NCI-H2171 (cell line): ENCODE measurements at regions not wholly inside any gene's neighbourhood (a gene's known extent, or its start where the extent isn't known, plus 50 kb on each side); places are given as distances from the start of the nearest gene placed in this dataset.
"Not testable (repeated sequence)": the region's sequence is repeated elsewhere in the genome, so short reads cannot be mapped to it uniquely, and the experiment has no call there.

Source experiments
- DNase-seq: peaks from one replicate; lab custom pipeline; 2025; lab: John Stamatoyannopoulos, UW

GRCh38 chr13:81546294-81546693 is 1205.4 kb upstream of the SPRY2 start:
- not testable (repeated sequence) for DNase-seq

GRCh38 chr13:81540777-81541176 is 1199.9 kb upstream of the SPRY2 start:
- DNase-seq = no peak

DNA sequence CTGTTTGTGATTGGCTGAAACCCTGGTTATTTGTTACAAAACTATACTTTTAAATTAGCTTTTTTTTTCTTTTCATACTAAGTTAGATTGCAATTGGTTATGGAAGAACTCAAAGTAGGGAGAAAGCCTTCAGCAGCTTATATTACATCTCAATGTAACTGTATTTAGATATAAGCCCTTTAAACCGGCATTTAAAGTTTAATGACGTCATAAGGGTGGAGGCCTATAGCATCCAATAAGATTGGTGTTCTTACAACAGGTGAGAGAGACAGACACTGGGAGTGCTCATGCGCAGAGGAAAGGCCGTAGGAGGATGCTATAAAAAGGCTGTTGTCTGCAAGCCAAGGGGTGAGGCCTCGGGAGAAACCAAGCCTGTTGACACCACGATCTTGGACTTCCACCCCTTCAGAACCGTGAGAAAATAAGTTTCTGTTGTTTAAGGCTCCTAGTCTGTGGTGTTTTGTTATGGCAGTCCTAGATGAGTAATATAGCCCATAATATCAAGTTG is 1198.8 kb upstream of the SPRY2 start:
- DNase-seq = no peak

DNA sequence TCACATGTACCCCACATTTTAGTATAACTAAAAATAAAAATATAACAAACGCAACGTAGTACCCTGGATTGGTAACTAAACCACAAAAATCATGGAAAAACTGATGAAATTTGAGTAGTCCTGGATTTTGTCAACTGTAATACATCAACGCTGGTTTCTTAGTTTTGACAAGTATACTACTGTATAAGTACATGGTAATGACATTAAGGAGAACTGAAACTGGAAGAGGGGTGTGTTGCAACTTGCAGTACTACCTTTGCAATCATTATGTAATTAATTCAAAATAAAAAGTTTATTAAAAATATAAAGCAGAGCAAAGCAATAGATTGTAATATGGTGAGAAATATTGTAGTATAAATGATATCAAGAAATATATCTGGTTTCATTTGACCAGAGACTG is 1158.0 kb upstream of the SPRY2 start:
- no peak for DNase-seq

DNA sequence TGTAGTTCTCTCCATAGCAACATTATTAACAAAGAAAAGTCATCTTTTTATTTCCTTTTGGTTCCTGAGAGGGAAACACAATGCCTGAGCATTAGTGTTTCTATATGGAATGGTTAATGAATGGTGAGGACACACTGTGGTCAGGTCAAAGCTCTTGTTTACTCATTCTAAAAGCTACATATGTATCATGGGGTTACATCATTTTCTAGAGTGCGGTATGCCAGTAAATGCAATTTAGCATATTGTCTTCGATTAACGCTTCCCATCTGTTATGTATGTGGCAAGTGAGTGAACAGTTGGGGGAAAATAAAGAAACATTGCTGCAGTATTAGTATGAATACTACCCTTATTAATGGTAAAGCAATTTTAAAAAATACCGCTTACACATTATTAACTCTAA is 1152.2 kb upstream of the SPRY2 start:
- no peak for DNase-seq

DNA sequence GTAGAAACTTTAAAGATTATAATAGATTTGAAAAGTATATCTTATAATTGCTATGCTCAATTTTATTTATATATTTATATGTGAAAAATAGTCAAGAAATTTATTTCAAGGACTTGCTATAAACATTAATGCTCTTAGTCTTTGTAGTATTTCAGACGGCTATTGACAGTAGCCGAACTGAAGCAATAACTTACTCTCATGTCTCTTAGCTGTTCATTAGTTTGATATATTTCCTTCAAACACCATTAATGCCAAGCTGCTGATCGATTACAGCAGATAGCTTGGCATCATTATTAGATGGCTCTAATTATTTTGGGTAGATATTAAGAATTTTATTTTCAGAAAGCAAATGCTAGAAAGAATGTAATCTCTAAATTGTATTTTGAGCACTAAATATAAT is 1151.5 kb upstream of the SPRY2 start:
- DNase-seq = no peak

- DNase-seq = no peak
These were observed 1147.1 kb upstream of the SPRY2 start for GRCh38 chr13:81488021-81488420.

- DNase-seq = no peak
These were observed 1146.2 kb upstream of the SPRY2 start for GRCh38 chr13:81487151-81487550.

GRCh38 chr13:81480634-81481033 is 1139.7 kb upstream of the SPRY2 start:
- DNase-seq = no peak

DNA sequence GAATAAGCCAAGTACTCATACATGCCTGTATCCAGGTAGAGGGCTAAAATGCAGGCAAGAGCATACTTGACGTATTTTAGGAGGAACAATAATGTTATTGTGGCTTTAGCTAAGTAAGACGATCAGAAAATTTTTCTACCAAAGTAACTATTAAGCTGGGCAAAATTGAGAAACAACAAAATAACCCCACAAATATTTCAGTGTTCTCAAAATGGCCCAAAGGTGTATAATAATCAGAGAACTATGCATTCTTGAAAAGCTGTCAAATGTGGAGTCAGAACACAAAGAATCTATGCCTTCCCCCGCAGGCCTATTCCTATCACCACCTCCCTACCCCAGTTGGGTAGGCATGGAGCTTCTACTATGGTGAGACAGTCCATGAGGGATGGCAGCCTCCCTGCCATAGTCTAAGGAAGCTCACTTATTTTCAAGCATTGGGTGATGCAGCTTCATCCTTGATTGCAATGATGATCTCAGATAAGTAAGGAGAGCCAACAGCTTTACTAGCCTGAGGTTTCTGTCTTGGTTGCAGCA is 1132.5 kb upstream of the SPRY2 start:
- DNase-seq = no peak

- no peak for DNase-seq
These were observed 1117.2 kb upstream of the SPRY2 start for GRCh38 chr13:81458170-81458569.

GRCh38 chr13:81446441-81446840 is 1105.5 kb upstream of the SPRY2 start:
- DNase-seq = no peak

- no peak for DNase-seq
These were observed 1102.0 kb upstream of the SPRY2 start for GRCh38 chr13:81442904-81443303.

DNA sequence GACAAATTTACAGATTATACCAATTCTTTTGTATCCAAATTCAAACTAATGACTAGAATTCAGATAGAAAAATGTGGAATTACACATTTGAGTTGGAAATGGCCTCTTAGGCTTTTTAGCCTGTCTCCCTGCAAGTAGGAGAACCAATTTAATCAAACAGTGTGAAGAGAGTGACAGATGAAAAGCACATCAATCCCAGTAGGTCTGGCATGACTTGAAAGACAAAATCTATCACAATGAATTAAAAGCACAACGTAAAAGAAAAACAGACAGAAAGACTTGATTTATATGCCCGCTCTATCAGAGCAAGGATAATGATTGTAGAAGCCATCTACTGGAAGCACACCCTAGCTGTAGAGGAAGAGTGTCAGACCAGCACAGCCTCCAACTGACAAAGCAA is 1084.4 kb upstream of the SPRY2 start:
- DNase-seq = no peak

DNA sequence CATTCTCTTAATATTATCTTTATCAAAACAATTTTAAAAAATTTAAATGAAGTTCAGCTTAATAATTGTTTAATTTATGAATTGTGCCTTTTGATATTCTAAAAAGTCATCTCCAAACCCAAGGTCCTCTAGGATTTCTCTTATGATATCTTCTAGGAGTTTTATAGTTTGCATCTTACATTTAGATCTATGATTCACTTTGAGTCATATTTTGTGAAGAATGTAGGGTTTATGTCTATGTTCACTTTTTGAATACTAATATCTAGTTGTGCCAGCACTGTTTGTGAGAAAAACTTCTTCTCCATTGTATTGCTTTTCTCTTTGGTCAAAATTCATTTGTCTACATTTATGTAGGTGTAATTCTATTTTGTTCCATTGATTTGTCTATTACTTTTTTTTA is 1068.4 kb upstream of the SPRY2 start:
- no peak for DNase-seq

- DNase-seq = no peak
These were observed 1067.7 kb upstream of the SPRY2 start for GRCh38 chr13:81408647-81409046.

DNA sequence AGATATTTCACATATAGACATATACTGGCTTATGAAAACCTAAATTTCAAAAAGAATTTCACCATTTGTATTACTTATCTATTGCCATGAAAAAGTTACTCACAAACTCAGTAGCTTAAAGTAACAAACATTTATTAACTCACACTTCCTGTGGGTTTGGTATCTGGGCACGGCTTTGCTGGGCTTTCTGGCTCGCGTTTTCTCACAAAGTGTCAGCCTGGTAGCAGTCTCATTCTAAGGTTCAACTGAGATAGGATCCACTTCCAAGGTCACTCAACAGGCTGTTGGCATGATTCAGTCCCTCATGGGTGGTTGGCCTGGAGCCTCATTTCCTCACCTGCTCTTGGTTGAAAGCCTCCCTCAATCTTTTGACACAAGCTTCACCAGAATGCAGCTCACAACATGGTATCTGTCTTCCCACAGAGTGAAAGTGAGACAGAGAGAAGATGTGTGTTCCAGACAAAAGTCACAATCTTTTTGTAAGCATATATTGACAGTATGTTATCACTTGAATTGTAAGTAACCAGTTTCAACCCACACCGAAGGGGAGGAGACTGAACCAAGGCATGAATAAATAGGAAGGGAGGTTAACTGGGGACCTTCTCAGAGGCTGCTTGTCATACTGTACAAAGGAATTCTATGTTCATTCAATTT is 1065.8 kb upstream of the SPRY2 start:
- DNase-seq = no peak

GRCh38 chr13:81406022-81406421 is 1065.1 kb upstream of the SPRY2 start:
- no peak for DNase-seq

DNA sequence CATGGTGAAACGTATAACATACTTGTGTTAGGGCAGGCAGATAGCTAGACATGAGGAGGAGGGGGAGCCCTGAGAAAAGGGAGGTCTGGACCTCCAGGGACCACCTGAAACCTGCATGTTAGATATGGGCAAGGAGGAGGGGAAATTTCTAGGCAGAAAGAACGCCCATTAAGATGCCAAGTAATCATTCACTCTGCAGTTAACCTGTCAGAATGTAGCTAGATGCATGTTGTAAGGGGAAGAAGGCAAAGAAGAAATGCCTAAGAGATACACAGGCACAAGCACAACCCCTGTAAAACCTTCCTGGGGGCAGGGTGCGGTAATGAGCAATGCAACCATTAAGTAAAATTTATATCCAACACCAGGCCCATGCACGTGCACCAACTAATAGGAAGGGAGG is 1055.3 kb upstream of the SPRY2 start:
- DNase-seq = no peak

DNA sequence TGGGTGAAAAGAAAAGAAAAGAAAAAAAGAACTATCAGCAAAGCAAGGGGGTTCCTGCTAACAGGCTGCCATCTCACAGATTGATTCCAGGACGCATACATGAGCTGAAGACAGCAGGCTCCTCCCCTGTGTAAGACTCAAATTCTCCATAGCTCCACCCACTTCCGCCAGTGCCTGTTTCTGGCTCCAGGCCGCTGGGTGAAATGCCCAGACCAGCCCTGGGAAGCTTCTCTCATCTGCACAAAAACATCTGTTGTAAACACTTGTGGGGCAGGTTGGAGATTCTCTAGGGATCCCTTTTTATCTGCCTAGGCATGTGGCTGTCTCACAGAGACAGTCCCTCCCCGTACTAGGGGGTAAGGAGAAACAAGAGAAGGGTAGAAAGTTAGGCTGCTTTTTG is 1054.4 kb upstream of the SPRY2 start:
- DNase-seq = peak; percentile 91

DNA sequence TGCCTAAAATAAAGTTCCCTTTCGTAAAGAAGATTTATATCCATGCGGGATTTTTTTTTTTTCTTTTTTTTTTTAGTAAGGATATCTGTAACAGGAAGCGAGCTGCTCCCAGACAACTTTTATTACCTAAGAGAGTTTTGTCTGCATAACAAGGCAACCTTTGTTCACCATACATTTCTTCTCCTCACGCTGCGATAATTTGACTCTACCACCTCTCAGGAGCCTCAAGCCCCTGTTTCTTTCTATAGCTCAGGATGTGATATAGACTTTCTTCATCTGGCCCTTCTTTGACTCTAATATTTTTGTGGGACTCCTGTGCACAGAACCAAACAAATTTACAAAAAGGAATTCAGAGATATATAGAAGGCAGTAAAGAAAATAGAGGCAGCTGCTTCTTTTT is 1053.7 kb upstream of the SPRY2 start:
- DNase-seq = no peak

DNA sequence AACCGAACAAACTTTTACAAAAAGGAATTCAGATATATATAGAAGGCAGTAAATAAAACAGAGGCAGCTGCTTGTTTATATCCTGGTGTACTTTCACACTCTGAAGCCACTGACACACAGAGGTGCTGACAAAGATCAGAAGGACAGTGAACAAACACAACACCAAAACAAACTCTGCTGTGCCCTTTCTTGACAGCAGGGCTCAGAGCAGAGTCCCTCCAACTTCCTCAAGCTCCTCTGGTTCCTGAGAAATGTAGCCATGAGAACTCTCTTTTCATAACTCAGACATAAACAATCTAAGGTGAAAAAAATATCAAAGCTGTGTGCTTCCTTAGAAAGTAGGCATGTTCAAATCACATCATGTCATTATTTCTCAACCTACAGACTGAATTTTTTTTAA is 1052.8 kb upstream of the SPRY2 start:
- no peak for DNase-seq

DNA sequence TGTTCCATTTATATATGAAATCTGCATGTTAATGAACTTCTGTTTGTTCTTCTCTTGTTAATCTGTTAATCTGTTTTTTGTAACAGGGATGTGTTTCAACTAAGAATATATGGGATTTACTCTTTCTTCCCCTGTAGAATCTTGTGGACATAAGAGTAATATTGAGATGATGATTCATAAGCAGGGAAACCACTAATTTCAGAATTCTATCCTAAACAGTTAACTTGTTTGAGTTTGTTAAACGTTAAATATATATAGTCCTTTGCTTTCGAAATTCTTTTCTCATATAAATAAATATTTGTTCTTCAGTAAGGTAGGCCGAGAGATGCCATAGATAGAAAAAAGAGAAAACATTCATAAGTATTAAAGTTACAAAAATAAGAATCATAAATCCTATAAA is 1052.2 kb upstream of the SPRY2 start:
- DNase-seq = no peak

- no peak for DNase-seq
These were observed 1047.5 kb upstream of the SPRY2 start for GRCh38 chr13:81388400-81388799.
